DND-41 (cell line): ENCODE measurements at regions not wholly inside any gene's neighbourhood (a gene's known extent, or its start where the extent isn't known, plus 50 kb on each side); places are given as distances from the start of the nearest gene placed in this dataset.
"Not testable (repeated sequence)": the region's sequence is repeated elsewhere in the genome, so short reads cannot be mapped to it uniquely, and the experiment has no call there.

Experiments
- ATAC-seq: fragments of 200-7000 bp; cut with Tn5 transposase; 3 replicates; pipeline ENCODE4 v1.9.1; 2021; ENCODE audit warnings: low read depth; ENCODE audit not compliant: insufficient read depth
- DNase-seq: peaks from one replicate; pipeline ENCODE4 v3.0.0-alpha.2; 2020
- H2AFZ ChIP-seq: 2 replicates; pipeline ENCODE4 v1.6.0; 2012; ENCODE audit warnings: low read depth, low read length
- H3K27ac ChIP-seq: 2 replicates; pipeline ENCODE4 v1.5.1; 2012; ENCODE audit warnings: low read length, inconsistent platforms
- H3K27me3 ChIP-seq: fragments of 200-600 bp; sonication (generic); 2 replicates; pipeline ENCODE4 v1.6.0; 2012; ENCODE audit warnings: low read length, mild to moderate bottlenecking, inconsistent platforms; ENCODE audit not compliant: insufficient read depth, poor library complexity
- H3K36me3 ChIP-seq: 2 replicates; pipeline ENCODE4 v1.5.1; 2012; ENCODE audit warnings: low read length, inconsistent platforms; ENCODE audit not compliant: insufficient read depth
- H3K4me1 ChIP-seq: 2 replicates; pipeline ENCODE4 v1.5.1; 2012; ENCODE audit warnings: mild to moderate bottlenecking, low read length; ENCODE audit not compliant: insufficient read depth
- H3K4me2 ChIP-seq: 2 replicates; pipeline ENCODE4 v1.6.0; 2012; ENCODE audit warnings: mild to moderate bottlenecking, moderate library complexity, low read length, inconsistent platforms; ENCODE audit not compliant: insufficient read depth
- H3K4me3 ChIP-seq, 2 experiments: fragments of 200-600 bp in 1 of 2; shearing (Covaris generic) in 1 of 2; 2 replicates each; pipeline ENCODE4 v1.5.1; 2012 to 2016; ENCODE audit warnings: inconsistent platforms in 2 of 2, low read length in 2 of 2, mild to moderate bottlenecking in 2 of 2, low read depth in 1 of 2, moderate library complexity in 1 of 2
- H3K79me2 ChIP-seq: 2 replicates; pipeline ENCODE4 v1.6.0; 2012; ENCODE audit warnings: low read length, inconsistent platforms; ENCODE audit not compliant: insufficient read depth
- H3K9ac ChIP-seq: 2 replicates; pipeline ENCODE4 v1.6.0; 2012; ENCODE audit warnings: low read depth, mild to moderate bottlenecking, inconsistent platforms, low read length, moderate library complexity
- H3K9me3 ChIP-seq: 2 replicates; pipeline ENCODE4 v1.5.1; 2012; ENCODE audit warnings: low read length, moderate library complexity, mild to moderate bottlenecking, inconsistent platforms; ENCODE audit not compliant: insufficient read depth, severe bottlenecking
- H4K20me1 ChIP-seq: 2 replicates; pipeline ENCODE4 v1.6.0; 2012; ENCODE audit warnings: low read length; ENCODE audit not compliant: insufficient read depth
- EZH2 ChIP-seq: IDR thresholded peaks from 3 replicates; pipeline ENCODE4 v1.6.1; 2012; ENCODE audit warnings: borderline replicate concordance, low read depth, mild to moderate bottlenecking, moderate library complexity, low read length, inconsistent platforms; ENCODE audit not compliant: severe bottlenecking
- TF ChIP-seq, protein P1 (sequence below): IDR thresholded peaks from 2 replicates; pipeline ENCODE4 v1.5.1; 2012; ENCODE audit warnings: borderline replicate concordance, low read length, moderate library complexity, mild to moderate bottlenecking; ENCODE audit not compliant: poor library complexity, severe bottlenecking; ENCODE audit errors: extremely low read depth

DNA sequence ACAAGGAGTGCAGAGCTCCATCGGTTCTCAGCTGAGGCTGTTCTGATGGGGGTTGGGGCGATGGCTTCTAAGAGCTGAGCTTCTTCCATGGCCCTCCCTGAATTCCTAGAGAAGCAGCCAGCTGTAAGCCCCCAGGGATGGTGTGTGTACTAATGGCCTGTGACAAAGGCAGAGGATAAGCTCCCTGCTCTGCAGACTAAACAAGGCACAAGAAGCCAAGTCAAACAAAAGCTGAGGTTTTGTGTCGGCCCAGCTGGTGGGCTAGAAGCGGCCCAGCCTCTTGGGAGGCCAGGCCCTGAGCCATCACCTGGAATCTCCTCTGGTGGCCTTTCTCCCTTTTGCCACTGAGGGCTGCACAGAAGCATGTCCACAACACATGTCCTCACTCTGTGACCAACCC lies 75.0 kb upstream of the XPA start:
- H4K20me1 ChIP-seq = no peaks in the 10 kb centered on the region
- ATAC-seq = no peak
- no peak overlapping the region for H2AFZ ChIP-seq
- no peaks in the 10 kb centered on the region for H3K36me3 ChIP-seq
- no peak overlapping the region for H3K4me3 ChIP-seq
- no peak overlapping the region for H3K9ac ChIP-seq
- peaks cover 2% of the 10 kb centered on the region for H3K27me3 ChIP-seq
- DNase-seq = no peak
- no peaks in the 10 kb centered on the region for H3K4me1 ChIP-seq
- no peak overlapping the region for H3K27ac ChIP-seq
- no peaks in the 10 kb centered on the region for H3K9me3 ChIP-seq
- H3K79me2 ChIP-seq = no peaks in the 10 kb centered on the region
- no peak for TF ChIP-seq EZH2
- TF ChIP-seq, protein P1, sequence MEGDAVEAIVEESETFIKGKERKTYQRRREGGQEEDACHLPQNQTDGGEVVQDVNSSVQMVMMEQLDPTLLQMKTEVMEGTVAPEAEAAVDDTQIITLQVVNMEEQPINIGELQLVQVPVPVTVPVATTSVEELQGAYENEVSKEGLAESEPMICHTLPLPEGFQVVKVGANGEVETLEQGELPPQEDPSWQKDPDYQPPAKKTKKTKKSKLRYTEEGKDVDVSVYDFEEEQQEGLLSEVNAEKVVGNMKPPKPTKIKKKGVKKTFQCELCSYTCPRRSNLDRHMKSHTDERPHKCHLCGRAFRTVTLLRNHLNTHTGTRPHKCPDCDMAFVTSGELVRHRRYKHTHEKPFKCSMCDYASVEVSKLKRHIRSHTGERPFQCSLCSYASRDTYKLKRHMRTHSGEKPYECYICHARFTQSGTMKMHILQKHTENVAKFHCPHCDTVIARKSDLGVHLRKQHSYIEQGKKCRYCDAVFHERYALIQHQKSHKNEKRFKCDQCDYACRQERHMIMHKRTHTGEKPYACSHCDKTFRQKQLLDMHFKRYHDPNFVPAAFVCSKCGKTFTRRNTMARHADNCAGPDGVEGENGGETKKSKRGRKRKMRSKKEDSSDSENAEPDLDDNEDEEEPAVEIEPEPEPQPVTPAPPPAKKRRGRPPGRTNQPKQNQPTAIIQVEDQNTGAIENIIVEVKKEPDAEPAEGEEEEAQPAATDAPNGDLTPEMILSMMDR = no peak
- H3K4me2 ChIP-seq = no peak overlapping the region

DNA sequence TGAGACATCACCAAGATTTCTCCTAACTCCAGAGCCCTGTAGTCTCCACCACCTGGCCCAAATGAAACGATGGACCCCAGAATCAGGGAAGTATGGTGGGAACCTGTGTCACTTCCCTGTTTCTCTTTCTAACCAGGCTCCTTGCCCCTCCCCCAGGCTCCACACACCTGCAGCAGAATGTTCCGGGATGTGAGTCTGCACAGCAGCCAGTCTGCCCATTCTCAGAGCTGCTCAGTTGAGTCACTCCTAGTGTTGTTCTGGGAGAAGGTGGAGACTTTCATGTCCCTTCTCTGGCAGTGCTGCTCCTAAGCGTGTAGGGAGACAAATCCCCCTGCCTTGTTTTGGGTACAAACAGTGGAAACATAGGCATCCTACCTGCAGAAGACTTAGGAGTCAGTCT lies 76.0 kb upstream of the XPA start:
- Histone ChIP-seq H3K27ac (no peak overlapping the region), H2AFZ (no peak overlapping the region), H3K4me3 (no peak overlapping the region), H3K9me3 (peaks cover 2% of the 10 kb centered on the region), H3K9ac (no peak overlapping the region), H3K79me2 (no peaks in the 10 kb centered on the region), H3K4me1 (no peaks in the 10 kb centered on the region), H3K4me2 (no peak overlapping the region), H3K36me3 (no peaks in the 10 kb centered on the region), H3K27me3 (peaks cover 2% of the 10 kb centered on the region), H4K20me1 (no peaks in the 10 kb centered on the region)
- TF ChIP-seq, protein P1 = no peak
- no peak for TF ChIP-seq EZH2
- ATAC-seq (no peak), DNase-seq (no peak)

DNA sequence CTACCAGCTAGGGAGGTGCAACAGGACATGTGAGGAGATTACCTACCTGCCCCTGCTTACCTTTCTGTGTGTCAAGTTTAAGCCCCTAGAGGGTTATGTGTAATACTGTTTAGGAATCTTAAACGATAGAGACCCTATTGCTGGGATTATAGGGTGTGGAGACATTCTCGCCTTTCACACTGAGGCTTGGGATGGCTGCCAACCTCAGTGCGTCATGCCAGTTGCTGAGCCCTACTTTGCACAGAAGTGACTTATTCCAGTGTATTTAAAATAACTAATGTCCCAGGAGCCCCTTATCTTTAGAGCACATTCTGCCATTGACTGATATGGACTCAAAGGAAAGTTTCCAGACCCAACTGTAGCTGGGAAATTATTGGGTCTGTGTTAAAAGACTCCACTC lies 76.6 kb upstream of the XPA start:
- Histone ChIP-seq H3K79me2 (no peaks in the 10 kb centered on the region), H4K20me1 (no peaks in the 10 kb centered on the region), H3K27ac (no peak overlapping the region), H3K4me2 (no peak overlapping the region), H3K9ac (no peak overlapping the region), H2AFZ (no peak overlapping the region), H3K36me3 (no peaks in the 10 kb centered on the region), H3K4me3 (no peak overlapping the region), H3K4me1 (no peaks in the 10 kb centered on the region), H3K9me3 (peaks cover 2% of the 10 kb centered on the region), H3K27me3 (no peaks in the 10 kb centered on the region)
- no peak for ATAC-seq
- TF ChIP-seq EZH2 = no peak
- TF ChIP-seq, protein P1 = no peak
- DNase-seq = no peak

DNA sequence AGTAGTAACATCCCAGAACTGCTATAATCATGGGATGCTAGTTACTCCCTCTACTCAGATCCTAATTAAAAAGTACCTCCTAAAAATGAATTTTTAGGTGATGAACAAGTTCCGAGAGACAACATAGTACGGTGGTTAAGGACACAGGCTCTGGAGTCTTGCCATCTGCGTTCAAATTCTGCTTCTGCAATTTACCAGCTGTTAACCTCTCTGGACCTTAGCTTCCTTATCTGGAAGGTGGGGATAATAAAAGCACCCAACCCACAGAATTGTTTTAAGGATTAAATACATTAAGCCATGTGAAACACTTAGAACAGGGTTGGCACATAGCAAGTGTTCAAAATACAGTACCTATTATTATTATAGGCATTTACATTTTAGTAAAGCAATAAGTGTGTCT lies 77.5 kb upstream of the XPA start:
- Histone ChIP-seq H3K9ac (no peak overlapping the region), H3K4me2 (no peak overlapping the region), H3K27ac (no peak overlapping the region), H4K20me1 (no peaks in the 10 kb centered on the region), H3K9me3 (peaks cover 2% of the 10 kb centered on the region), H3K4me3 (no peak overlapping the region), H3K27me3 (no peaks in the 10 kb centered on the region), H3K4me1 (no peaks in the 10 kb centered on the region), H3K79me2 (no peaks in the 10 kb centered on the region), H3K36me3 (no peaks in the 10 kb centered on the region), H2AFZ (no peak overlapping the region)
- no peak for DNase-seq
- ATAC-seq = no peak
- TF ChIP-seq, protein P1 = no peak

DNA sequence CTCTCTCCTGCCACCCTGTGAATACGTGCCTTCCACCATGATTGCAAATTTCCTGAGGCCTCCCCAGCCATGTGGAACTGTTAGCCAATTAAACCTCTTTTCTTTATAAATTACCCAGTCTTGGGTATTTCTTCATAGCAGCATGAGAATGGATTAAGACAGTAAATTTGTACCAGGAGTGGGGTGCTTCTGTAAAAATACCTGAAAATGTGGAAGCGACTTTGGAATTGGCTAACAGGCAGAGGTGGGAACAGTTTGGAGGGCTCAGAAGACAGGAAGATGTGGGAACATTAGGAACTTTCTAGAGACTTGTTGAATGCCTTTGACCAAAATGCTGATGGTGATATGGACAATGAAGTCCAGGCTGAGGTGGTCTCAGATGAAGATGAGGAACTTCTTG lies 74.3 kb upstream of the FOXE1 start:
- H3K4me1 ChIP-seq, H3K4me3 ChIP-seq, H4K20me1 ChIP-seq, H3K27me3 ChIP-seq, H3K9me3 ChIP-seq, H3K79me2 ChIP-seq, H3K27ac ChIP-seq, H2AFZ ChIP-seq, DNase-seq, H3K4me2 ChIP-seq, H3K9ac ChIP-seq, ATAC-seq, H3K36me3 ChIP-seq: not testable (repeated sequence)
